Adrenal gland (tissue), 9 donors: ENCODE measurements at regions not wholly inside any gene's neighbourhood (a gene's known extent, or its start where the extent isn't known, plus 50 kb on each side); places are given as distances from the start of the nearest gene placed in this dataset.
"Not testable (repeated sequence)": the region's sequence is repeated elsewhere in the genome, so short reads cannot be mapped to it uniquely, and the experiment has no call there.

Experiments used
- DNase-seq, 7 donors: peaks; one replicate each; pipeline ENCODE4 v3.0.0-alpha.2; 2019 to 2020
- H3K27ac ChIP-seq, 5 donors: fragments of 200-600 bp; sonication (generic) in 4 of 5; 1 replicate in 3 of 5; 2 replicates in 2 of 5; pipeline versions ENCODE4 v1.5.1 to v1.8.0; 2016 to 2020; ENCODE audit warnings: mild to moderate bottlenecking in 1 of 5
- H3K27me3 ChIP-seq: fragments of 200-600 bp; 2 replicates; pipeline ENCODE4 v1.8.0; 2021
- H3K36me3 ChIP-seq, 2 donors: fragments of 200-600 bp; replicated peaks in 1 of 2; 1 replicate in 1 of 2; 2 replicates in 1 of 2; pipeline versions ENCODE4 v1.5.1 to v1.8.0; 2018 to 2022
- H3K4me1 ChIP-seq, 2 donors: fragments of 200-600 bp; replicated peaks in 1 of 2; 1 replicate in 1 of 2; 2 replicates in 1 of 2; pipeline versions ENCODE4 v1.5.1 to v1.8.0; 2018 to 2021
- H3K4me3 ChIP-seq, 4 donors: fragments of 200-600 bp; sonication (generic) in 3 of 4; one replicate each; pipeline ENCODE4 v1.5.1; 2016 to 2018
- H3K9me3 ChIP-seq, 3 donors: fragments of 200-600 bp; sonication (generic) in 1 of 3; replicated peaks in 1 of 3; 1 replicate in 2 of 3; 2 replicates in 1 of 3; pipeline versions ENCODE4 v1.5.1 to v1.8.0; 2016 to 2021
- CTCF ChIP-seq, 6 experiments: fragments of 450-650 bp in 4 of 6; fragments of 200-600 bp in 2 of 6; sonication (generic) in 1 of 6; IDR thresholded peaks; 1 replicate in 5 of 6; 2 replicates in 1 of 6; pipeline versions ENCODE4 v1.5.1 to v1.8.0; 2016 to 2021; ENCODE audit warnings: antibody characterized with exemption in 6 of 6, mild to moderate bottlenecking in 2 of 6, moderate library complexity in 1 of 6
- POLR2A ChIP-seq, 2 donors: fragments of 450-650 bp; IDR thresholded peaks; one replicate each; pipeline ENCODE4 v1.6.1; 2017; ENCODE audit warnings: antibody characterized with exemption in 2 of 2, mild to moderate bottlenecking in 2 of 2, moderate library complexity in 1 of 2
- WGBS, 4 donors: extraction: QIAGEN DNeasy Blood & Tissue Kit in 2 of 4; methylation state at CpG; one replicate each; pipeline versions ENCODE4 v1.1.5 to v1.1.7; 2013 to 2017; 5-methylcytosine and 5-hydroxymethylcytosine counted together
- intact Hi-C, 2 donors: fragments of 100-400 bp; cut with DNase I; formaldehyde crosslinking; loops; one replicate each; pipeline versions ENCODE4 v1.14.1 to v1.15.0; 2022 to 2023
- donor health status: healthy with polysubstance abuse.
- donor health status: Bipolar disorder and iron deficiency.
- donor health status: DM: yes; HTN: yes; CAD: no.
- donor health status: DM: no; HTN: no; CAD: no.
- donor health status: DM: no; HTN: no; CAD: no.

DNA sequence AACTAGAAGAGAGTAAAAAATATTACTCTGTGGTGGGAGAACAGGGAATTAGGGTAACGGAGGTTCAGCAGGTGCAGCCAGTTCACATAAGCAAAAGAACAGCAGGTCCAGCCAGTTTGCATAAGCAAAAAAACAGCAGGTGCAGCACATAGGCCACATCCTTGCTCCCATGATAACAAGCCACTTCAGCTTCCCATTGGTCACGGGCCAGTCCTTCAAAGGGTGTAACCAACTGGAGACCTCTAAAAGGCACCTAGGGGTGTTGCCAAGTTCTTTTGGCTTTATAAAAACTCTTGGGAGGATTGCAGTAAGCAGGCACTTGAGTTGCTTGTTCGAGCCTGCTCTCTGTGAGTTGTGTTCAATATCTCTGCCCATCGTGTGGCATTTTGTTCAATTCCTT, 488.1 kb downstream of the XYLT1 start:
- no peak for TF ChIP-seq CTCF (IDR thresholded peaks at IDR 0.05)
- TF ChIP-seq POLR2A (IDR thresholded peaks at IDR 0.05), result no peak
- H3K9me3 ChIP-seq, result no peaks in the 10 kb centered on the region
- H3K27me3 ChIP-seq, result no peaks in the 10 kb centered on the region
- no peak for DNase-seq
- intact Hi-C loops, result no loop called here
- no peaks in the 10 kb centered on the region for H3K4me1 ChIP-seq
- H3K4me3 ChIP-seq, result no peak overlapping the region
- WGBS, 4 donors, result 92 to 94% (median 94%) methylated on average over 4 of the region's 4 CpGs
- no peak overlapping the region for H3K27ac ChIP-seq
- H3K36me3 ChIP-seq, result no peaks in the 10 kb centered on the region

GRCh38 chr16:16983582-16983981, 487.2 kb downstream of the XYLT1 start:
- no peak for DNase-seq
- intact Hi-C loops, result no loop called here
- no peaks in the 10 kb centered on the region for H3K36me3 ChIP-seq
- 81 to 94% (median 90%) methylated on average over 6 to 7 of the region's 7 CpGs for WGBS, 4 donors
- H3K27ac ChIP-seq, result no peak overlapping the region
- H3K27me3 ChIP-seq, result no peaks in the 10 kb centered on the region
- TF ChIP-seq POLR2A (IDR thresholded peaks at IDR 0.05) (no peak), CTCF (IDR thresholded peaks at IDR 0.05) (no peak)
- no peak overlapping the region for H3K4me3 ChIP-seq
- no peaks in the 10 kb centered on the region for H3K4me1 ChIP-seq
- H3K9me3 ChIP-seq, result no peaks in the 10 kb centered on the region

GRCh38 chr16:16984091-16984490, 486.7 kb downstream of the XYLT1 start:
- H3K27ac ChIP-seq, DNase-seq, H3K4me3 ChIP-seq, H3K27me3 ChIP-seq, H3K9me3 ChIP-seq, intact Hi-C loops, H3K36me3 ChIP-seq, H3K4me1 ChIP-seq: not testable (repeated sequence)
- 96 to 98% (median 97%) methylated on average over 17 to 21 of the region's 21 CpGs for WGBS, 4 donors

DNA sequence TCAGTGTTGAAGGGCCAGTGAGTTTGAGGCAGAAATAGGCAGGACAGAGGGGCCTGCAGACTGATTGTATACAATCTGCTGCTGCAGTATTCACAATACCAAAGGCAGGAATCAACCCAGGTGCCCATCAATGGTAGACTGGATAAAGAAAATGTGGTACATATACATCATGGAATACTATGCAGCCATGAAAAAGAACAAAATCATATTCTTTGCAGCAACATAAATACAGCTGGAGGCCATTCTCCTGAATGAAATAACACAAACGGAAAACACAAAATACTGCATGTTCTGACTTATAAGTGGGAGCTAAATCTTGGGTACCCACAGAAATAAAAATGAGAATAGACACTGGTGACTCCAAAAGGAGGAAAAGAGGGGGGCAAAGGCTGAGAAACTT, 485.1 kb downstream of the XYLT1 start:
- no peak for DNase-seq
- Histone ChIP-seq H3K36me3 (no peaks in the 10 kb centered on the region), H3K9me3 (no peaks in the 10 kb centered on the region), H3K4me1 (no peaks in the 10 kb centered on the region), H3K4me3 (no peak overlapping the region), H3K27me3 (no peaks in the 10 kb centered on the region), H3K27ac (no peak overlapping the region)
- intact Hi-C loops, result no loop called here
- TF ChIP-seq POLR2A (IDR thresholded peaks at IDR 0.05), result no peak
- no peak for TF ChIP-seq CTCF (IDR thresholded peaks at IDR 0.05)
- 74 to 85% (median 82%) methylated on average over 1 of the region's 1 CpG for WGBS, 4 donors

GRCh38 chr16:16988963-16989362, 481.8 kb downstream of the XYLT1 start:
- H3K27me3 ChIP-seq, result no peaks in the 10 kb centered on the region
- DNase-seq, result no peak
- no peaks in the 10 kb centered on the region for H3K4me1 ChIP-seq
- 78 to 89% (median 85%) methylated on average over 3 of the region's 3 CpGs for WGBS, 4 donors
- H3K9me3 ChIP-seq, result no peaks in the 10 kb centered on the region
- TF ChIP-seq POLR2A (IDR thresholded peaks at IDR 0.05) (no peak), CTCF (IDR thresholded peaks at IDR 0.05) (no peak)
- H3K27ac ChIP-seq, result no peak overlapping the region
- no peaks in the 10 kb centered on the region for H3K36me3 ChIP-seq
- no peak overlapping the region for H3K4me3 ChIP-seq
- intact Hi-C loops, result no loop called here
